ENCODE measurements at regions not wholly inside any gene's neighbourhood (a gene's known extent, or its start where the extent isn't known, plus 50 kb on each side); places are given as distances from the start of the nearest gene placed in this dataset.
"Not testable (repeated sequence)": the region's sequence is repeated elsewhere in the genome, so short reads cannot be mapped to it uniquely, and the experiment has no call there.

DNA sequence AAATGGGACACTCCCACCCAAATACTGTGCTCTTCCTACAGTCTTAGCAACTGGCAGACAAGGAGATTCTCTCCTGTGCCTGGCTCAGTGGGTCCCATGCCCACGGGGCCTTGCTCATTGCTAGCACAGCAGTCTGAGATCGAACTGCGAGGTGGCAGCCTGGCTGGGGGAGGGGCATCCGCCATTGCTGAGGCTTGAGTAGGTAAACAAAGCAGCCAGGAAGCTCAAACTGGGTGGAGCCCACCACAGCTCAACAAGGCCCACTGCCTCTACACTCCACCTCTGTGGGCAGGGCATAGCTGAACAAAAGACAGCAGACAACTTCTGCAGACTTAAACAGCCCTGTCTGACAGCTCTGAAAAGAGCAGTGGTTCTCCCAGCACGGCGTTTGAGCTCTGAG is 174.8 kb downstream of the COL12A1 start:
- not testable (repeated sequence) for DNase-seq

DNA sequence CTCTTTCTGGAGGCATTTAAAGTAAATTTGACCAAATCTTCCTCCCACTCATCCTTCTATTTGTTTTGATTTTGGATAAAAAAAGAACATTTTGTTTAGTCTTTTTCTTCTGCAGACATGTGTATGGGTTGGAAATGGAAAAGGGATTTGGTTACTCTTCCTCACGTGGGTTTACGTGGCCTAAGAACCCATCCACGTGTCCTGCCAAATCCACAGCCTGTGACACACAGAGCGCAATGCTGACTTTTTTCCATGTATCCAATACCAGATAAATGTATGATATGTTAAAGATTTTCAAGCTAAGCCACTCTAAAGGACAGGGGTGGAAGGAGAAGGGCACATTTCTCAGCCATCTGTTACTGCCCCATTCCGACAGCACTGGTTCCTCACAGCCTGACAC is 176.5 kb downstream of the COL12A1 start:
- DNase-seq: no peak

GRCh38 chr6:75025371-75025770 is 180.5 kb downstream of the COL12A1 start:
- no peak for DNase-seq

DNA sequence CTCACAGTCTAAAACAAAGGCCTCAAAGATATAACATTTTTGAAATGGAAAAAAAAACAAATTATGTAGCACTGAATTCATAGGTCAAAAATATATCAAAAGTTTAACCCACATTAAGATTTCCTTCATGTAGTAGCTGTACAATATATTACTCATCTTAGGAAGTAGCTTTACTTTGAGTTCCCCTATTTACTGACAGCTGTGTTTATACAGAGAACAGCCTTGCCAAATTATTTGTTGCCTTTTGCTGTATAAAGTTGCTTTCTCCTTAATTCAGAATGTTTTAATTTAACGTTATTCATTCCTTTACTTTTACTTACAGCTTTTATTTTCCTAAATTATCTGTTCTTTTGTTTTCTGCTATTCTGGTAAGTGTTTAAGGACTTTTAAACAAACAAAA is 181.0 kb downstream of the COL12A1 start:
- DNase-seq: no peak

- no peak for DNase-seq
Measured at GRCh38 chr6:75023634-75024033, 182.2 kb downstream of the COL12A1 start.

DNA sequence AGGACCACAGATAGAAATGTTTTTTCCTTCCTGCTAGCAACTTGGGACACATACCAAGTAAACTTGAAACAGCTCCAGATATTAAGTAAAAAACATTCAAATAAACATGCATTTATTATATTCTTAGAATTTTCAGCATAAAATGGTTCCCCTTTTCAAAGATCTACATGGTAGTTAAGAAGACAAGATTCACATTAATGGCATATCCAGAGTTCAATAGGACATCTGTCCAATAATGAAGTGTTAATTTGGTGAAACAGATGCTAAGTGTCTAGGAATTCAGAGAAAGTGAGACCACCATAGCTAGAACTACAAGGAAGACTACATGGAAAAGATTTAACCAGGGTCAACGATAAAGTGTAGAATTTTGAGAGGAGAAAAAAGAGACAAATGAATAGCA is 184.9 kb downstream of the COL12A1 start:
- no peak for DNase-seq

GRCh38 chr6:75020376-75020775 is 185.5 kb downstream of the COL12A1 start:
- no peak for DNase-seq

- DNase-seq: no peak
Measured at GRCh38 chr6:75012018-75012417, 193.8 kb downstream of the COL12A1 start.

DNA sequence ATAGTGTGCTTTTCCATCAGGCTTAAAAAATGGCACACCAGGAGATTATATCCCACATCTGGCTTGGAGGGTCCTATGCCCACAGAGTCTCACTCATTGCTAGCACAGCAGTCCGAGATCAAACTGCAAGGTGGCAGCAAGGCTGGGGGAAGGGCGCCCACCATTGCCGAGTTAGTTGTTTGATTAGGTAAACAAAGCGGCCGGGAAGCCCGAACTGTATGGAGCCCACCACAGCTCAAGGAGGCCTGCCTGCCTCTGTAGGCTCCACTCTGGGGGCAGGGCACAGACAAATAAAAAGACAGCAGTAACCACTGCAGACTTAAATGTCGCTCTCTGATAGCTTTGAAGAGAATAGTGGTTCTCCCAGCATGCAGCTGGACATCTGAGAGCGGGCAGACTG is 201.9 kb downstream of the COL12A1 start:
- DNase-seq: not testable (repeated sequence)

DNA sequence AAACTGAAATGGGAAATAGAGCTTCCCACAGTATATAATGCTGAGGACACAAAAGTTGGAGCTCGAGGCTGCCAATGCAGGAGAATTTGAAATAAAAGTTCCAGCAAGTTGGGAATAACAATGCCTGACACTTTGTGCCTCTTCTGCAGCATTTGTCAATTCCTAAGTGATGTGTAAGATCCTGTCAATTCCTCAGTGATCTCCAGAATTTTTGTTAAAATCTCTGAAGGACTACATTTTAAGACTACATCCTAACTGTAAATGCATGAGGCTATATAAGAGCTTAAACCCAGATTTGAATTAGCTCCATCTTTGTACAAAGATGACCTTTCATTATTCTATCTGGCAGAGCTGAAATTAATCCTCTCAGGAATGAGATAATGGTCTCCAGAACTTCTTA is 208.2 kb downstream of the COL12A1 start:
- no peak for DNase-seq

- no peak for DNase-seq
Measured at GRCh38 chr6:74993136-74993535, 212.7 kb downstream of the COL12A1 start.

- no peak for DNase-seq
Measured at GRCh38 chr6:74991573-74992332, 214.1 kb downstream of the COL12A1 start.

DNA sequence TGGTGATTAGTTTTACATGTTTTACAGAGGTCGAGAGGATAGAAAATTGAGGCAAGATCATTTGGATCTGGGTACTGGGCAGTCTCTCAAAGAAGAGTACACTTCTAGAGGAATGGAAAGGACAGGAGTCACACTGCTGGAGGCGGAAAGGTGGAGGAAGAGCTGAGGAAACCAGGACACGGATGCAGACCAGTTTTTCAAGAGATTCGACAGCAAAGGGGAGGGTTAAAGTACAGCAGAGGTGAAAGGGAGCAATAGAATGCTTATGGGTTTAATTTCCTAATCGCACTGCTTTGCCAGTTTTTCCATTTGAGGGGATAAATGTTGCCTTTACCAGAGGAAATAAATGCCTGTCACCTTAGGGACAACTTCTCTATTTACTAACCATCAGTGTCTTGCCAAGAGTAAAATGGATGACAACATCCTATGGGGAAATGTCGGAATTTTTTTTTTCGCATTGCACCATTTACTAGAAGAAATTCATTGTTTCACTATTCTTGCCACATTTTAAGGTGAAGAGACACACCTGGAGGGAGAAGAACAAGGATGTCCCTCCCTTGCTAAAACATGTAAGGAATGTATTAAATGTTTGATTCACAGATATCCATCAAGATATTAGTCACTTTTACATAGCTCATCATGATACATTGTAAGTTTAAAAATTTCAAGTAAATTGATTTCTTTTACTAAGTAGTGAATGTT is 226.6 kb downstream of the COL12A1 start:
- no peak for DNase-seq

DNA sequence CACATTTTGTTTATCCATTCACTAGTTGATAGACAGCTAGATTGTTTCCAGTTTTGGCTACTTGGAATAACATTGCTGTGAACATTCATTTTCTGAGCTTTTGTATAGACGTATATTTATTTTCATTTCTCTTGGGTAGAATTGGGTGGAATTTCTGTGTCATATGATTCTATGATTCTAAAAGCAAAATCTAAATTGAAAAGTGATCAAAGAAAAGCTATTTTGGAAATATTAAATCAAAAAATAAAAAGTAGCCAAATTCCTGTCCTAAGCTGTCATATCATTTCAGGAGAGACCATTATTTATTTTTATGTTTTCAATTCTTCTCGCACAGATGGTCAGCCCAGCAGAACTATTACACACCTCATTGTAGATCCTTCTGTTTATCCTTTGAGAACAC is 229.2 kb downstream of the COL12A1 start:
- DNase-seq: no peak

DNA sequence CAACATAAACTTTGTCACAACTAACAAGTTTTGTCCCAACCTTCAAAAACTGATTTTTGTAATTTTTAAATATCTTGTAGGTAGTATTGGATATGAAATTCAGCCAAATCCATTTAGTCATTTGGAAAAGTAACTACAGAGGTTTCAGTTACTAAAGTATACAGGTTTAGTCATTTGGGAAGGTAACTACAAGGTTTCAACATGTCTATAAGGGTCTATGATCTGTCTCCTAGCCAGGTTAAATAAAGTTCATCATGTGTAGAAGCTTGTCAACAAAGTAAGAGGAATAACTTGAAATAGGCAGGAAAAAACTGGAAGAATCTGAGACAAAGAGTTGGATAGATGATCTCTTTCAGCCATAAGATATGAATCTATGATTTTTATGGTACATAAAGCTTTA is 229.8 kb downstream of the COL12A1 start:
- DNase-seq: no peak

GRCh38 chr6:74973591-74973990 is 232.3 kb downstream of the COL12A1 start:
- no peak for DNase-seq

- no peak for DNase-seq
Measured at GRCh38 chr6:74971633-74972032, 234.2 kb downstream of the COL12A1 start.

DNA sequence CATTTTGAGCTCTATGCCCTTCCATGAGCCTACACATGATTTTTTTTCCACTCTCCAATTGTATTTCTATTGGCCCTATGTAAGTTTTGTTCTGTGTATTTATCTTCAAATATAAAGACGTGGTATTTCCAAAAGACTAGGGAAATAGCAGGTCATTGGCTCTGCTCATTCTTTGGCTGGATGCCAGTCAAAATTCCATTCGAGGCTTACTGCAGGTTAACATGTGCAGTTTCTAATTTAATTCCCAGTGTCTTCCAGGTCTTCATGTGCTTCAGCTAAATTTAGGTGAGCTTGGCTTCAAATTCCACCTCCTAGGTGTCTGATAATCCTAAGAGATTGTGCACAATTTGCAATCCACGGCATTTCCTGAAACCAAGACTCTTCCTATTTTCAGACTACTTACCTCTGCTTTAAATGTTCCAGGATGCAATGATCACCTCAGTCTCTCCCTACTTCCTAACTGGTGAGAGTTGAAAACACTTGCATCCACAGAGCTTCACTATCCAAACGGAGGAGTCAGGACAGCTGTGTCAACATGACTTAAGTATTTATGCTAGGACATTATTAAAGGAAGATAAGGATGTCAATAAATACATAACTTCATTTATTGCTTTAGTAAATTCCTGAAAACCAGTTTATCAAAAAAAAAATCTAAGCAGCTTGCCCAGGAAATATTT is 236.1 kb downstream of the COL12A1 start:
- peak; percentile 80 for DNase-seq

- DNase-seq: no peak
Measured at GRCh38 chr6:74967821-74968220, 238.0 kb downstream of the COL12A1 start.

GRCh38 chr6:74966712-74967111 is 239.1 kb downstream of the COL12A1 start:
- DNase-seq: no peak

DNA sequence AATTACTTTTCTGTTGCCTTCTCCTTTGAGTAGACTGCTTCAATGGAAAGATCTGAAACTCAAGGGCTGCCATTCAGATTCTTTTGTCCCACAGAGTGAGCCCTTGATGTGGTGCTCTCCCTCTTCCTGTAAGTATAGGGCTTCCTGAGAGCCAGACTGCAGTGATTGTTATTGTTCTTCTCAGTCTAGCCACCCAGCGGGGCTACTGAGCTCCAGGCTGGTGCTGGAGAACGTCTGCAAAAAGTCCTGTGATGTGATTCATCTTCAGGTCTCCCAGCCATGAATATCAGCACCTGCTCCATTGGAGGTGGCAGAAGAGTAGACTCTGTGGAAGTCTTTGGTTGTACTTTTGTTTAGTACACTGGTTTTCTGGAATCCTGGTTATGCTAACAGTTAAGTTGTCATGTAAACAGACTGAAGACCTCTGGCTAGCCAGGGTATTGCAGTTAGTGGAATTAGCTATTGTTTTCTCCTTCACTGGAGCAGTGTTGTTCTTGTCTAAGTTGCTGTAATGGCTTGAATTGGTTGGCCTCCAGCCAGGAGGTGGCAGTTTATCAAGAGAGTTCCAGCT is 240.9 kb downstream of the COL12A1 start:
- DNase-seq: peak; percentile 5

DNA sequence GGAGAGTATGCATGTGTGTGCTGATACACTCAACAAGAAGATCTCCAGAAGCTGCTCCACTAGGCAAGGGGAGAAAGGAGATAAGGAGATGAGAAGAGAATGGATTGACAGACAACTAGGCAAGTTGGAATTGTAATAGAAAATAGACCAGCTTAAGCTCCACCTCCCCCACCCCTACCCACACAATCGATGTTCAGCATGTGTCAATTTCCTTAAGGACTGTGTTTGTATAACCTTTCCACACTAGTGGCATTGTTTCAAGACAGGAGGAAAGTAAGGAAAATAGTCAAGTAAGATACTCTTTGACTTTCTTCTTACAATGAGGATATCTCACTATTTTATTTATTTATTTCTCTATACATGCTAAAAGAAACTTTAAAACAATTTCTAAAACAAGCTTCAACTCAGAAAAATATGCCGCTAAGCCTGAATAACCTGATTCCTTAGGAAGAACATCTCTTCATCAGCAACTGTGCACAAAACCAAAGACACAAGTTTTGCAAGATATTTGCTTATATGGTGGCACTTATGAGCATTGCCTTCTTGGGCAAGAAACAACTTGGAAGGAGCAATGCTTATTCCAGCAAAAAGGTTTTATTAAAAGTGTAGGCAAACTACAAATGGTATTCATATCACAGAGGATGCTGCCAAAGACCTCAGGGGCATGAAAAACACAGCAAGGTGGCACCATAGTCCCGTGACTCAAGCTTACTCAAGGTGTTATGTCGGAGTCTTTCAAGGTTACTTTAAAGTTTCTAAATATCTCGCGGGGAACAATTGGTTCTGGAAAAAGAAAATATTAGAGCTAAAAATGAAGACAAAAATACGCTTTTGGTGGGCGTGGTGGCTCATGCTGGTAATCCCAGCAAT is 249.1 kb downstream of the COL12A1 start:
- no peak for DNase-seq

DNA sequence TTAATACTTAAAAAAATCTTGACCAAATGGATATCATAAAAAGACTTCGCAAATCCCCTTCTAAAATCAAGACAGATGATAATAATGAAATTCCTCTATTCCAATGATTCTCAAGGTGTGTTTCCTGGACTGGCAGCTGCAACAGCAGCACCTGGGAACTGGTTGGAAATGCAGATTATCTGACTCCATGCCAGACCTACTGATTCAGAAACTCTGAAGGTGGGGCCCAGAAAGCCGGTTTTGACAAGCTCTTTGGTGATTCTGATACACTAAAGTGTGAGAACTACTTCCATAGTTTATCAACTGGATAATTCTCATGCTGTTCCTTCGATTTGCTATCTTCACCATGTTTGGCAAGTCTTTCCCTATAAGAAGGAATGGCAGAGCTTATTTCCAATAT is 252.1 kb downstream of the COL12A1 start:
- no peak for DNase-seq
